ENCODE measurements at regions not wholly inside any gene's neighbourhood (a gene's known extent, or its start where the extent isn't known, plus 50 kb on each side); places are given as distances from the start of the nearest gene placed in this dataset.
"Not testable (repeated sequence)": the region's sequence is repeated elsewhere in the genome, so short reads cannot be mapped to it uniquely, and the experiment has no call there.

DNA sequence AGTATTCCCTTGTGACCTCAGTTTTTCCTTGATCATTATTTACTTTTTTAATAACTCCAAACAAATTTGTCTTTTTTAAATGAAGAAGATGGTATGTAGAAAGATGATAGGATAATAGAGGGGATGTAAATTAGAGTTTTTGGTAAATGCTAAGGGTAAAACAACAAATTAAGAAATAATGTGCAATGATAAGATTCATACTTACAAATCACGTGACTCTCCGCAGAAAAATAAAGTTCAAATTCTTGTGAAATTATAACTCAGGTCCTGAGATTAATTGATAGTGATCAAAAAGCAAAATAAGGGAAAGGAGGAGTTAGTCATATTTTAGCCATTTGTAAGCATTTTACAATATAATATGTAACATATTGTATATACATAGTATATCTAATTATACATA is 304.1 kb upstream of the KCNH7 start:
- TF ChIP-seq SUZ12 (IDR thresholded peaks at IDR 0.05; ENCODE audit: extremely low read depth, insufficient read depth, insufficient read length) (no peak), ZNF274 (IDR thresholded peaks at IDR 0.05; ENCODE audit: low read depth, low read length) (no peak), YY1 (IDR thresholded peaks at IDR 0.05; ENCODE audit: insufficient read depth, insufficient read length) (no peak)
- Histone ChIP-seq H3K4me3 (ENCODE audit: insufficient read length, low read depth) (no peak overlapping the region), H3K9me3 (ENCODE audit: insufficient read depth, low read length) (peaks cover 11% of the 10 kb centered on the region; the same call in 1 of the 2 replicates), H3K4me1 (ENCODE audit: insufficient read depth, insufficient read length) (no peaks in the 10 kb centered on the region), H3K36me3 (ENCODE audit: insufficient read depth, insufficient read length, low read length) (no peaks in the 10 kb centered on the region), H3K9ac (ENCODE audit: insufficient read length, low read depth) (no peak overlapping the region), H3K27me3 (ENCODE audit: insufficient read depth, insufficient read length) (no peaks in the 10 kb centered on the region)
- no peak for DNase-seq (ENCODE audit: low read depth, low spot score)

DNA sequence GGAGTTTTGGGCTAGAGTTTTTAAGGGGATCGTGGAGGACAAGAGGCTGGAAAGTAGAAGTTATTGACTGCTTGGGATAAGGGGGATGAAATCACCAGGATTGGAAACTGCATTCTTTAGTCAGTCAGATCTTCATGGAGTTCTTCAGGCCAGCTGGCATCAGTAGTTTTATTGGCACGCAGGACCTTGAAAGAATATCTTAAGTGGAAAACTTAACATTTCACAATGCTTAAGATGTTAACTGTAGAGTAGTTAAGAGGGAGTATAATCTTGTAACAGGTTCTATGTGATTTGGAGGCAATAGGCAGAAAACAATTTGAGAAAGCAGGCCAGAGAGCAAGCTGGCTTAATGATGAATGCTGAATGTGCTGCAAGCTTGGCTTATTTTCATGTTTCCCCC is 300.4 kb upstream of the KCNH7 start:
- Histone ChIP-seq H3K4me3 (ENCODE audit: insufficient read length, low read depth) (no peak overlapping the region), H3K9ac (ENCODE audit: insufficient read length, low read depth) (no peak overlapping the region), H3K36me3 (ENCODE audit: insufficient read depth, insufficient read length, low read length) (no peaks in the 10 kb centered on the region), H3K27me3 (ENCODE audit: insufficient read depth, insufficient read length) (no peaks in the 10 kb centered on the region), H3K9me3 (ENCODE audit: insufficient read depth, low read length) (peaks cover 6% of the 10 kb centered on the region; the same call in 1 of the 2 replicates), H3K4me1 (ENCODE audit: insufficient read depth, insufficient read length) (no peaks in the 10 kb centered on the region)
- DNase-seq (ENCODE audit: low read depth, low spot score) = no peak
- TF ChIP-seq YY1 (IDR thresholded peaks at IDR 0.05; ENCODE audit: insufficient read depth, insufficient read length) = no peak
- no peak for TF ChIP-seq ZNF274 (IDR thresholded peaks at IDR 0.05; ENCODE audit: low read depth, low read length)
- no peak for TF ChIP-seq SUZ12 (IDR thresholded peaks at IDR 0.05; ENCODE audit: extremely low read depth, insufficient read depth, insufficient read length)

DNA sequence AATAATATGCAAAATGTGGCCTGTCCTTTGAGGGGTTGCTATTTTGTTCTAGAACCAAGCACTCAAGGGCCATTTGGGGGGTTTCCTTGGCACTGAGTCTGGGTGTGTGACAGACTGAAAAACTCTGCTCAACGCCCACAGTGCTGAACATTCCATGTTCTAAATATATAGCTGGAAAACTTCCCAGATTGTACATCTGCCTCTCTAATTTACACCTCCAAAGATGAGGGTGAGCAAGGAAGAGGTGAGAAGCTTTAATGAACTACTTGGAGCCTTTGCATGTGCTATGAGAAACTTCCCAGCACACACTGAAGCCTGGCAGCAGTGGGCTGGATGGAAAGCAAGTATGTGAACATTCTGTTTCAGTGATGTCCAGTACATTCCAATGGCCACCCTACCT is 296.7 kb upstream of the KCNH7 start:
- Histone ChIP-seq H3K9me3 (ENCODE audit: insufficient read depth, low read length) (peaks cover 6% of the 10 kb centered on the region; the same call in 1 of the 2 replicates), H3K9ac (ENCODE audit: insufficient read length, low read depth) (no peak overlapping the region), H3K27me3 (ENCODE audit: insufficient read depth, insufficient read length) (no peaks in the 10 kb centered on the region), H3K4me1 (ENCODE audit: insufficient read depth, insufficient read length) (no peaks in the 10 kb centered on the region), H3K36me3 (ENCODE audit: insufficient read depth, insufficient read length, low read length) (no peaks in the 10 kb centered on the region), H3K4me3 (ENCODE audit: insufficient read length, low read depth) (no peak overlapping the region)
- DNase-seq (ENCODE audit: low read depth, low spot score) = no peak
- TF ChIP-seq YY1 (IDR thresholded peaks at IDR 0.05; ENCODE audit: insufficient read depth, insufficient read length) = no peak
- TF ChIP-seq SUZ12 (IDR thresholded peaks at IDR 0.05; ENCODE audit: extremely low read depth, insufficient read depth, insufficient read length) = no peak
- TF ChIP-seq ZNF274 (IDR thresholded peaks at IDR 0.05; ENCODE audit: low read depth, low read length) = no peak

DNA sequence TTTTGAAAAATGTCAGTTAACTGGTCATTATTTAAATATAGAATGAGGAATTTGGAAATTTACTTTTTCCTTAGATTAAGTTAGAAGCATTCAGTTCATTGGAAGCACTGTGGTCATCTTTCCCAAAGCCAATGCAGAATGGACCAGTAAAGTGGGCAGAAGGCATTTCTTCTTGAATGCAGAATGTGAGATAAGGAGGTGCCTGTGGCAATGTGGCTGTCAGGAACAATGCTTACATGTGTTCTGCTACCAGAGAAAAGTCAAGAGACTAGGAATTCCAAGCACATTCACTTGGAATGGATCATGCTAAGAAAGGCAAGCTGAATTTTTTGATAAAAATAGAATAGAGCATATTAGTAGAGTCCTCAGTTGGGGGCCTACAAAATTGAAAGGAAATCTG is 295.0 kb upstream of the KCNH7 start:
- Histone ChIP-seq H3K4me1 (ENCODE audit: insufficient read depth, insufficient read length) (no peaks in the 10 kb centered on the region), H3K4me3 (ENCODE audit: insufficient read length, low read depth) (no peak overlapping the region), H3K27me3 (ENCODE audit: insufficient read depth, insufficient read length) (no peaks in the 10 kb centered on the region), H3K9me3 (ENCODE audit: insufficient read depth, low read length) (peaks cover 3% of the 10 kb centered on the region; the same call in 1 of the 2 replicates), H3K9ac (ENCODE audit: insufficient read length, low read depth) (no peak overlapping the region), H3K36me3 (ENCODE audit: insufficient read depth, insufficient read length, low read length) (no peaks in the 10 kb centered on the region)
- TF ChIP-seq YY1 (IDR thresholded peaks at IDR 0.05; ENCODE audit: insufficient read depth, insufficient read length) (no peak), SUZ12 (IDR thresholded peaks at IDR 0.05; ENCODE audit: extremely low read depth, insufficient read depth, insufficient read length) (no peak), ZNF274 (IDR thresholded peaks at IDR 0.05; ENCODE audit: low read depth, low read length) (no peak)
- no peak for DNase-seq (ENCODE audit: low read depth, low spot score)

DNA sequence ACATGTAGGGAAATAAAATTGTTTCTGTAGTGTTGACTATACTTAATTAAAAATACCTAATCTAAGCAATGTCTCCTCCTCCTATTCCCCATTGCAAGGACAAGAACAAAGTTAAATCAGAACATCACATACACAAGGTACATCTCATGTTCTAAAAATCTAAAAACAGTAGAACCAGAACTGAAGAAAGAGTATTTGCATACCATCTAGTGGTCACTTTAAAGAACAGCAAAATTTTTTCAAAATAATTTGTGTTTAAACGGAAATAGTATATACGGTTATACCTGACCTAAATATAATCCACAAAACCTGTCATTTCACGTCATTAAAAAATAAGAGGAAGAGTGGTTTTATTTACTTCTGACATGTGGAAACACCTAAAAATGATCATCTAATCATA is 294.3 kb upstream of the KCNH7 start:
- Histone ChIP-seq H3K4me3 (ENCODE audit: insufficient read length, low read depth) (no peak overlapping the region), H3K4me1 (ENCODE audit: insufficient read depth, insufficient read length) (no peaks in the 10 kb centered on the region), H3K9me3 (ENCODE audit: insufficient read depth, low read length) (no peaks in the 10 kb centered on the region), H3K9ac (ENCODE audit: insufficient read length, low read depth) (no peak overlapping the region), H3K27me3 (ENCODE audit: insufficient read depth, insufficient read length) (no peaks in the 10 kb centered on the region), H3K36me3 (ENCODE audit: insufficient read depth, insufficient read length, low read length) (no peaks in the 10 kb centered on the region)
- no peak for DNase-seq (ENCODE audit: low read depth, low spot score)
- TF ChIP-seq YY1 (IDR thresholded peaks at IDR 0.05; ENCODE audit: insufficient read depth, insufficient read length) = no peak
- no peak for TF ChIP-seq ZNF274 (IDR thresholded peaks at IDR 0.05; ENCODE audit: low read depth, low read length)
- no peak for TF ChIP-seq SUZ12 (IDR thresholded peaks at IDR 0.05; ENCODE audit: extremely low read depth, insufficient read depth, insufficient read length)

DNA sequence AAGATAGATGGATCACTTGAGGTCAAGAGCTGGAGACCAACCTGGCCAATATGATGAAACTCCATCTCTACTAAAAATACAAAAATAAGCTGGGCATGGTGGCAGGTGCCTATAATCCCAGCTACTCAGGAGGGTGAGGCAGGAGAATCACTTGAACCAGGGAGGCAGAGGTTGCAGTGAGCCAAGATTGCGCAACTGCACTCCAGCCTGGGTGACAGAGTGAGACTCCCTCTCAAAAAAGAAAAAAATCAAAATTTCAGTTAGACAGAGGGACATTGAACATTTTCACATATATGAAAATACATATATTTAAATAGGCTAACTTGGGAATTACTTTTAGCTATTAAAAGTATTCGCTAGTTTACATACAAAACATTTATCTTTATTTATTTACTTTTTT is 293.6 kb upstream of the KCNH7 start:
- H3K4me1 ChIP-seq (ENCODE audit: insufficient read depth, insufficient read length); H3K9ac ChIP-seq (ENCODE audit: insufficient read length, low read depth); H3K4me3 ChIP-seq (ENCODE audit: insufficient read length, low read depth); DNase-seq (ENCODE audit: low read depth, low spot score); H3K36me3 ChIP-seq (ENCODE audit: insufficient read depth, insufficient read length, low read length); H3K9me3 ChIP-seq (ENCODE audit: insufficient read depth, low read length); H3K27me3 ChIP-seq (ENCODE audit: insufficient read depth, insufficient read length): not testable (repeated sequence)

DNA sequence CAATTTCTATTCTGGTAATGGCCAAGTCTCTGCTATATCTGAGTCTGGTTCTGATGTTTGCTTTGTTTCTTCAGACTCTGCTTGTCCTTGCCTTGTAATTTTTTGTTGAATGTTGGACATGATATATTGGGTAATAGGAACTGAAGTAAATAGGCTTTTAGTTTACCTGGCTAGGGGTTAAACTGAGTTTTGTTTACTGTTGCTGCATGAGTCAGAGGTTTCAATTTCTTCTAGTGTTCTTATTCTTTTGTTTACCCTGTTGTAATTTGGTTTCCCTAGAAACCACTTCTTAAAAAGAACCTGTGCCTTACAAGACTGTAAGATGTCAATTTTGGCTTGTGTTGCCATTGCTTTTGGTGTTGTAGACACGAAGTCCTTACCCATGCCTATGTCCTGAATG is 285.0 kb upstream of the KCNH7 start:
- H3K9me3 ChIP-seq (ENCODE audit: insufficient read depth, low read length) = no peaks in the 10 kb centered on the region
- no peaks in the 10 kb centered on the region for H3K4me1 ChIP-seq (ENCODE audit: insufficient read depth, insufficient read length)
- no peak overlapping the region for H3K9ac ChIP-seq (ENCODE audit: insufficient read length, low read depth)
- DNase-seq (ENCODE audit: low read depth, low spot score) = no peak
- H3K4me3 ChIP-seq (ENCODE audit: insufficient read length, low read depth) = no peak overlapping the region
- H3K27me3 ChIP-seq (ENCODE audit: insufficient read depth, insufficient read length) = no peaks in the 10 kb centered on the region
- TF ChIP-seq SUZ12 (IDR thresholded peaks at IDR 0.05; ENCODE audit: extremely low read depth, insufficient read depth, insufficient read length) (no peak), YY1 (IDR thresholded peaks at IDR 0.05; ENCODE audit: insufficient read depth, insufficient read length) (no peak), ZNF274 (IDR thresholded peaks at IDR 0.05; ENCODE audit: low read depth, low read length) (no peak)
- no peaks in the 10 kb centered on the region for H3K36me3 ChIP-seq (ENCODE audit: insufficient read depth, insufficient read length, low read length)

DNA sequence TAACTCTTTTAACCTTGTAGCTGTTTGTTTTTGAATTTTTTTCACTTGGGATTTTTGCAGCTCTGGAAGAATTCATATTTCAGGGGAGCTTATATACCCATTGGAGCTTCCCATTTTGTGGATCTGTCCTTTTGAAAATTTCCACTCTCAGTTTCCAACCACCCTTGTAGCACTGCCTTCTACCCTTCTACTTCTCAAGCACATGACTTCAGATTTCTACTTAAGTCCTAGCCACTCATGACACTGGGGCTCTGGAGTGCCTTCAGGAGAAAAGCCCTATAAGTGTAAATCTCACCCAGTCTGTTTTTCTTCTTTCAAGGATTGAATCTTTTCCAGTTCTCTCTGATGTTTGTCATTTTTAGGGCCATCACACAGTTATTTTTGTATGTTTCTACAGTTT is 283.7 kb upstream of the KCNH7 start:
- TF ChIP-seq ZNF274 (IDR thresholded peaks at IDR 0.05; ENCODE audit: low read depth, low read length) (no peak), YY1 (IDR thresholded peaks at IDR 0.05; ENCODE audit: insufficient read depth, insufficient read length) (no peak), SUZ12 (IDR thresholded peaks at IDR 0.05; ENCODE audit: extremely low read depth, insufficient read depth, insufficient read length) (no peak)
- H3K4me1 ChIP-seq (ENCODE audit: insufficient read depth, insufficient read length) = no peaks in the 10 kb centered on the region
- H3K27me3 ChIP-seq (ENCODE audit: insufficient read depth, insufficient read length) = no peaks in the 10 kb centered on the region
- DNase-seq (ENCODE audit: low read depth, low spot score) = no peak
- H3K9me3 ChIP-seq (ENCODE audit: insufficient read depth, low read length) = no peaks in the 10 kb centered on the region
- H3K4me3 ChIP-seq (ENCODE audit: insufficient read length, low read depth) = no peak overlapping the region
- H3K9ac ChIP-seq (ENCODE audit: insufficient read length, low read depth) = no peak overlapping the region
- no peaks in the 10 kb centered on the region for H3K36me3 ChIP-seq (ENCODE audit: insufficient read depth, insufficient read length, low read length)
